Coronary artery (tissue), 2 donors: ENCODE measurements at regions not wholly inside any gene's neighbourhood (a gene's known extent, or its start where the extent isn't known, plus 50 kb on each side); places are given as distances from the start of the nearest gene placed in this dataset.

Source experiments
- DNase-seq: peaks from one replicate; pipeline ENCODE4 v3.0.0-alpha.2; 2017; ENCODE audit warnings: low spot score
- H3K27ac ChIP-seq, 2 donors: fragments of 200-600 bp; sonication (generic); one replicate each; pipeline ENCODE4 v1.5.1; 2016 to 2019
- H3K4me3 ChIP-seq: fragments of 200-600 bp; sonication (generic); 2 replicates; pipeline ENCODE4 v1.5.1; 2016; ENCODE audit warnings: mild to moderate bottlenecking, moderate library complexity
- TF ChIP-seq, protein P1 (sequence below): fragments of 200-600 bp; sonication (generic); IDR thresholded peaks from one replicate; pipeline ENCODE4 v1.5.1; 2019; ENCODE audit warnings: antibody characterized with exemption

DNA sequence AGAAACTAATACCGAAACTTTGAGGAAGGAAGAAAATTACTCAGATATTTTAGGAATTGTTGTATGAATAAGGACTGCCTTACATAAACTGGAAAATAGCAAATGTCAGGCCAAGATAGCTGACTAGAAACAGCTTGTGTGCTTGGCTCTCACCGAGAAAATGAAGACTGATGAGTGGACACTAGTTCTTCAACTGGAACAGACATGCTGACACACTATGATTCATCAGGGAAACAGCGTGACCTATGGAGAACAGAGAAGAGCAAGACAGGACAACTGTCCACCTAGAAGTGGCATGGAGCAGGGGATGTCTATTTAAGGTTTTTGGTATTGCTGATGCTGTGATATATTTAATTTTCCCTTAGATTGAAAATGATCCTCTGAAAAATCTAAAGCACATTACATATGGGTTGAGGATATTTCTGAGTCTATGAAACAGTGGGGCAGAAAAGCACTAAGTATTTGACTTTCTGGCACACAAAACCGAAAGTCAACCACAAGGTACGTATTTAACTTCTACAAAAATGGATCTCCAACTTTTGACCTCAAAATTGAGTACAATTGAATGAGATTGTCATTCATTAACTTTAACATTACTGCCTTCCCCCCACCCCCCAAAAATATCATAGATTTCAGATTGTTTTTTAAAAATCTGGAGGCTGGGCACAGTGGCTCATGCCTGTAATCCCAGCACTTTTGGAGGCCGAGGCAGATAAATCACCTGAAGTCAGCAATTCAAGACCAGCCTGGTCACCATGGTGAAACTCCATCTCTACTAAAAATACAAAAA, 863.2 kb downstream of the LRFN5 start:
- TF ChIP-seq, protein P1, sequence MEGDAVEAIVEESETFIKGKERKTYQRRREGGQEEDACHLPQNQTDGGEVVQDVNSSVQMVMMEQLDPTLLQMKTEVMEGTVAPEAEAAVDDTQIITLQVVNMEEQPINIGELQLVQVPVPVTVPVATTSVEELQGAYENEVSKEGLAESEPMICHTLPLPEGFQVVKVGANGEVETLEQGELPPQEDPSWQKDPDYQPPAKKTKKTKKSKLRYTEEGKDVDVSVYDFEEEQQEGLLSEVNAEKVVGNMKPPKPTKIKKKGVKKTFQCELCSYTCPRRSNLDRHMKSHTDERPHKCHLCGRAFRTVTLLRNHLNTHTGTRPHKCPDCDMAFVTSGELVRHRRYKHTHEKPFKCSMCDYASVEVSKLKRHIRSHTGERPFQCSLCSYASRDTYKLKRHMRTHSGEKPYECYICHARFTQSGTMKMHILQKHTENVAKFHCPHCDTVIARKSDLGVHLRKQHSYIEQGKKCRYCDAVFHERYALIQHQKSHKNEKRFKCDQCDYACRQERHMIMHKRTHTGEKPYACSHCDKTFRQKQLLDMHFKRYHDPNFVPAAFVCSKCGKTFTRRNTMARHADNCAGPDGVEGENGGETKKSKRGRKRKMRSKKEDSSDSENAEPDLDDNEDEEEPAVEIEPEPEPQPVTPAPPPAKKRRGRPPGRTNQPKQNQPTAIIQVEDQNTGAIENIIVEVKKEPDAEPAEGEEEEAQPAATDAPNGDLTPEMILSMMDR: no peak
- DNase-seq: no peak
- no peak overlapping the region for H3K4me3 ChIP-seq
- H3K27ac ChIP-seq: no peak overlapping the region

DNA sequence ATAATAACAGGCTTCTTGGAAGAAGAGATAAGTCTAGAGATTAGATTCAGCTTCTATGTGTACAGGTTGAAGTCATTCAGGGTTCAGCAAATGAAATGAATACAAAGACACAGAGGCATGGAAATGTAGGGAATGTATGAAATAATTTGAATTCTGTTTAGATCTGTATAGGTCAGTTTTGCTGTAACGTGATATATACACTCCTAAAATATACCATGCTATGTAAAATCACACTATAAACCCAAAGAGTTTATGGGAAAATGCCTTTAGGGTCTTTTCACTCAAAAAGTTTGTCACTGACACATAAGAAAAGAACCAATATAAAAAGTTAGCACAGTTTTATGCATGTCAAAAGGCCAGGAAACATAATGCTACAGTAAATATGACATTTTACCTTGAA, 854.0 kb downstream of the LRFN5 start:
- TF ChIP-seq, protein P1: no peak
- Histone ChIP-seq H3K27ac (no peak overlapping the region), H3K4me3 (no peak overlapping the region)
- DNase-seq: no peak

DNA sequence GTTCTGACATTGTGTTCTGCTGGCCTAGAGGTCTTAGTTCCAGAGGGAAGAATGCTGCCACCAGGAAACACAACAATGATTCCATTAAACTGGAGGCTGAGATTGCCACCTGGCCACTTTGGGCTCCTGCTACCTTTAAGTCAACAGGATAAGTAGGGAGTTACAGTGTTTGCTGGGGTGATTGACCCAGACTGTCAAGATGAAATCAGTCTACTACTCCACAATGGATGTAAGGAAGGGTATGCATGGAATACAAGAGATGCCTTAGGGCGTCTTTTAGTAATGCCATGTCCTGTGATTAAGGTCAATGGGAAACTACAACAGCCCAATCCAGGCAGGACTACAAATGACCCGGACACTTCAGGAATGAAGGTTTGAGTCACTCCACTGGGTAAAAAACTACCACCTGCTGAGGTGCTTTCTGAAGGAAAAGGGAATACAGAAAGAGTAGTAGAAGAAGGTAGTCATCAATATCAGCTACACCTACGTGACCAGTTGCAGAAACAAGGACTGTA, 852.6 kb downstream of the LRFN5 start:
- no peak for DNase-seq
- Histone ChIP-seq H3K27ac (no peak overlapping the region), H3K4me3 (no peak overlapping the region)
- TF ChIP-seq, protein P1: no peak

DNA sequence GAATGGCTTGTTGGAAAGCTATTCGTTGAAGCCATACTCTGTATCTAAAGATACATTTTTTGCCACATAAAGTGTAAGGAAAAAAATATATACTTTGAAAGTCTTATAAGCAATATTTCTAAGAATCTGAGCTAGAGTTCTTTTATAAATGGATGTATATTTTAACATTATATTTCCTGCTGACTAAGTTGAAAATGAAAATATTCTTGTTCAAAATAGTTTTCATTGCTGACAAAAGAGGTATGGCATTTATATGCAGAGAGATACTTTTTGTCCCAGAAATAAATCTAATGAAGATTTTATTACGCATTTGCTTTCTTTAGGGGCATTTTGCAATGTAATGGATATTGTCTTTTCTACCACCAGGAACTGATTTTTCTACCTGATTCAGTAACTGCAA, 834.9 kb downstream of the LRFN5 start:
- H3K4me3 ChIP-seq: no peak overlapping the region
- H3K27ac ChIP-seq: no peak overlapping the region
- TF ChIP-seq, protein P1: no peak
- DNase-seq: no peak

DNA sequence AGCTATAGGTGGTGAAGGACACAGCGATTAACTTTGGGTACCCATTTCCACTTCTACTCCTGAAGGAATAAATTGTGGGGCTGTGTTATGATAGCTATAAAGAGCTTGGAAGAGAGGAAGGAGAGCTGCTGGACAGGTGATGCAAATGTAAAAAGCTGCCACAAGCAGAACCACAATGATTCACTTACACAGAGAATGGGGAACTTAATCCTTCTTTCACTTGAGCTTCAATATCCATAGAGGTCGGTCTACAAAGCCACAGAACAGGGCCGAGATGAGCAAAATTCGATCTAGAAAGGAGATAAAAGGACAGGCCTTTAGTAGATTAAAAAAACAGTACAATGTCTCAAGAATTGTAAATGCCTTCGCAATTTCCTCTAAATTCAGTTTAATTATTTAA, 831.1 kb downstream of the LRFN5 start:
- TF ChIP-seq, protein P1: no peak
- Histone ChIP-seq H3K4me3 (no peak overlapping the region), H3K27ac (no peak overlapping the region)
- DNase-seq: no peak

DNA sequence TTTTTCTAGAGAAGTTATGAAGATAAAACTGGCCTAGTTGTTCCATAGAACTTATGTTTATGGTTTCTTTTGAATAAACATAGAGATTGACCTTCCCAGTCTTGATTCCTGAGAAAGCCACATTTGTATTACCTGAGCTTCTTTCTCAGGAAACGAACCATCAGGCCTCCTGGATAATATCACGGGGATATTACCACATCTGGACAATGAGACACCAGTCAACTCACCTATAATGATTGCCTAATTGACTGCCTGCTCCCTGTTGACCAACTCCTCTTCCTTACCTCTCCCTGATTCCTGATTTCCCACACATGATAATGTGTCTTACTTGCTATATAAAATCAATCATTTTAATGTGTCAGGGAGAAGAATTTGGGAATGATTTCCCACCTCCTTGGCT, 822.7 kb downstream of the LRFN5 start:
- no peak for DNase-seq
- no peak overlapping the region for H3K27ac ChIP-seq
- H3K4me3 ChIP-seq: no peak overlapping the region
- TF ChIP-seq, protein P1: no peak

DNA sequence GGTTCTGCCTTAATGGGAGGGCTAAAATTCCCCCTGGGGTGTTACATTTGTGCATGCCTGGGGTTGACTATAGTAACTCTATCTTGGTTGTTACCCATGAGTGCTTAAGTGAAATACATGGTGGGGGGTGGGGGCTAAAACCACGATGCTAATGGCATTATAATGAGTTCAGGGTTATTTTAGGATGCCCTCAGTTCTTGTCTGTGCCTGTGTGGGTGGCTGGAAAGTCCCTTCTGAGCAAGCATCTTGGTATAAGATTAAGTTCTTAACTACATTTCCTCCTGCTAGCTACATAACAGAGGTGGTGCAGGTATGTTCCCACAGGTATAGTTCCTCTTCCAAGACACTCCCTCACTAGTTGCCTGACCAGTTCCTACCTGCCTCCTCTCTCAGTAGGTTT, 822.3 kb downstream of the LRFN5 start:
- Histone ChIP-seq H3K27ac (no peak overlapping the region), H3K4me3 (no peak overlapping the region)
- TF ChIP-seq, protein P1: no peak
- DNase-seq: no peak
